ENCODE measurements at regions not wholly inside any gene's neighbourhood (a gene's known extent, or its start where the extent isn't known, plus 50 kb on each side); places are given as distances from the start of the nearest gene placed in this dataset.

- no peak for FAIRE-seq
- DNase-seq (ENCODE audit: low read depth in 1 of 2, low spot score in 2 of 2): no peak
- Histone ChIP-seq H2BK120ac (replicated peaks; ENCODE audit: low read depth, low read length) (no peak overlapping the region), H3K4ac (replicated peaks; ENCODE audit: insufficient read length, low read depth, low read length) (no peak overlapping the region), H3K18ac (ENCODE audit: extremely low read depth, low read length) (no peak overlapping the region), H3K14ac (ENCODE audit: insufficient read length) (no peak overlapping the region), H3K9ac (replicated peaks in 1 of 4; ENCODE audit: extremely low read depth in 1 of 4, low read depth in 3 of 4, low read length in 3 of 4) (no peak overlapping the region), H3K36me3 (ENCODE audit: control insufficient read depth in 2 of 4, insufficient read depth in 4 of 4, low read length in 3 of 4) (no peaks in the 10 kb centered on the region), H4K20me1 (replicated peaks in 1 of 2; ENCODE audit: control insufficient read depth in 1 of 2, insufficient read depth in 2 of 2, low read length in 2 of 2) (no peaks in the 10 kb centered on the region), H2AK5ac (ENCODE audit: low read depth, low read length) (no peak overlapping the region), H4K5ac (ENCODE audit: insufficient read length, low read depth, low read length) (no peak overlapping the region), H3K23ac (ENCODE audit: insufficient read length) (no peak overlapping the region), H3K79me1 (ENCODE audit: low read depth, low read length) (no peaks in the 10 kb centered on the region), H2BK20ac (ENCODE audit: low read length) (no peak overlapping the region), H4K91ac (replicated peaks; ENCODE audit: insufficient read length, low read length) (no peak overlapping the region), H2BK12ac (ENCODE audit: low read depth, low read length) (no peak overlapping the region), H3K23me2 (ENCODE audit: low read depth, low read length) (no peaks in the 10 kb centered on the region), H3K4me3 (ENCODE audit: extremely low read depth in 1 of 4, insufficient read depth in 2 of 4, low read depth in 3 of 4, low read length in 4 of 4) (no peak overlapping the region), H2BK15ac (ENCODE audit: low read length) (no peak overlapping the region), H3K9me3 (ENCODE audit: insufficient read depth in 2 of 2, low read depth in 1 of 2, low read length in 1 of 2) (peaks cover 49 to 51% of the 10 kb centered on the region in 2 experiments), H2BK5ac (ENCODE audit: low read depth, low read length) (no peak overlapping the region), H2AFZ (ENCODE audit: low read length) (no peak overlapping the region), H3K79me2 (ENCODE audit: control insufficient read depth in 1 of 2, insufficient read depth in 2 of 2, low read length in 2 of 2) (no peaks in the 10 kb centered on the region), H3K4me2 (ENCODE audit: insufficient read depth in 1 of 2, low read depth in 2 of 2, low read length in 2 of 2) (no peak overlapping the region), H3K27ac (ENCODE audit: low read depth, low read length) (no peak overlapping the region), H3K4me1 (replicated peaks in 1 of 4; ENCODE audit: control insufficient read depth in 3 of 4, insufficient read depth in 4 of 4, low read length in 3 of 4) (no peaks in the 10 kb centered on the region), H3K27me3 (replicated peaks in 1 of 4; ENCODE audit: control insufficient read depth in 3 of 4, extremely low read depth in 1 of 4, insufficient read depth in 3 of 4, low read length in 3 of 4) (no peaks in the 10 kb centered on the region), H4K8ac (ENCODE audit: extremely low read depth, insufficient read depth, low read length) (no peak overlapping the region), H3K56ac (replicated peaks; ENCODE audit: insufficient read length, low read depth, low read length) (no peak overlapping the region)
- 88% methylated on average over 3 of the region's 3 CpGs; no CpG with 5 or more reads in 1 of the 2 experiments for WGBS, 2 experiments (ENCODE audit: extremely low coverage in 1 of 2, insufficient coverage in 1 of 2, insufficient read length in 1 of 2, insufficient replicate concordance in 2 of 2, low coverage in 1 of 2, low lambda C conversion rate in 2 of 2, missing lambda C conversion rate in 1 of 2)
- ChIA-PET CTCF (ENCODE audit: partially characterized antibody) (no interaction called here), POLR2A (ENCODE audit: partially characterized antibody) (no interaction called here)
- TF ChIP-seq POLR2A (IDR thresholded peaks at IDR 0.05; ENCODE audit: control extremely low read depth in 1 of 2, low read depth in 2 of 2, low read length in 2 of 2) (no peak), YY1 (IDR thresholded peaks at IDR 0.05; ENCODE audit: low read depth, low read length) (no peak), EGR1 (IDR thresholded peaks at IDR 0.05; ENCODE audit: borderline replicate concordance, low read depth, low read length) (no peak), GTF2F1 (IDR thresholded peaks at IDR 0.05; ENCODE audit: borderline replicate concordance, low read depth, low read length) (no peak), ATF2 (IDR thresholded peaks at IDR 0.05; ENCODE audit: low read length) (no peak)
Measured at GRCh38 chr16:31807086-31807485, 66.5 kb upstream of the ZNF267 start.
